ENCODE measurements at regions not wholly inside any gene's neighbourhood (a gene's known extent, or its start where the extent isn't known, plus 50 kb on each side); places are given as distances from the start of the nearest gene placed in this dataset.
"Not testable (repeated sequence)": the region's sequence is repeated elsewhere in the genome, so short reads cannot be mapped to it uniquely, and the experiment has no call there.

DNA sequence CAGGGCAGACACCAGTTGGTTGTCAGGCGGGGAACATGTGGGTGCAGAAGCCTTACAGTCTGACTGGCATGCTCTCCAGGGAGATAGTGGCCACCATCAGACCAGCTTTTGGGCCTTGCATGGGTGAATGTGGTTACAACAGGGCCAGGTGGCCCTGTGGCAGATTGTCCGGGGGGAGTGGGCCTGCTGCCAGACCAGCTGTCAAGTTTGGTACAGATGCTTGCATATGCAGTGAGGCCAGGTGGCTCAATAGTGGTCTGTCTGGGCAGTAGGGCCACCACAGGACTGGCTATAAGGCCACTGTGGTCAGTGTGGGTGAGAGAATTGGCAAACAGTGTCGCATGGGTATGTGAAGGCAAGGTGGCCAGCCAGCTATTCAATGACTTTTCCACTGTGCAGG, 148.7 kb downstream of the FAM174A start:
- Mint-ChIP-seq H3K27me3 (no peaks in the 10 kb centered on the region), H3K36me3 (ENCODE audit: low read depth) (no peaks in the 10 kb centered on the region), H3K4me1 (ENCODE audit: low read depth) (no peaks in the 10 kb centered on the region), H3K9me3 (peaks cover 23% of the 10 kb centered on the region), H3K4me3 (no peak overlapping the region), H3K27ac (no peak overlapping the region)
- no peak overlapping the region for H3K4me3 ChIP-seq (ENCODE audit: low read length)
- ChIA-PET CTCF (no interaction called here), POLR2A (no interaction called here)
- no peaks in the 10 kb centered on the region for H3K36me3 ChIP-seq (ENCODE audit: insufficient read depth, low read length)
- intact Hi-C loops (cut with DNase I, micrococcal nuclease): no loop called here
- H3K27me3 ChIP-seq (ENCODE audit: control insufficient read depth in 1 of 2, insufficient read depth in 2 of 2, low read length in 2 of 2): no peaks in the 10 kb centered on the region
- no peak overlapping the region for H3K27ac ChIP-seq (ENCODE audit: low read depth in 1 of 2, low read length in 2 of 2)
- peaks cover 6 to 15% of the 10 kb centered on the region in 2 experiments for H3K9me3 ChIP-seq (ENCODE audit: control insufficient read depth in 1 of 2, insufficient read depth in 1 of 2, low read length in 2 of 2)
- H3K4me1 ChIP-seq (ENCODE audit: insufficient read depth, low read length): no peaks in the 10 kb centered on the region
- TF ChIP-seq, protein P1, sequence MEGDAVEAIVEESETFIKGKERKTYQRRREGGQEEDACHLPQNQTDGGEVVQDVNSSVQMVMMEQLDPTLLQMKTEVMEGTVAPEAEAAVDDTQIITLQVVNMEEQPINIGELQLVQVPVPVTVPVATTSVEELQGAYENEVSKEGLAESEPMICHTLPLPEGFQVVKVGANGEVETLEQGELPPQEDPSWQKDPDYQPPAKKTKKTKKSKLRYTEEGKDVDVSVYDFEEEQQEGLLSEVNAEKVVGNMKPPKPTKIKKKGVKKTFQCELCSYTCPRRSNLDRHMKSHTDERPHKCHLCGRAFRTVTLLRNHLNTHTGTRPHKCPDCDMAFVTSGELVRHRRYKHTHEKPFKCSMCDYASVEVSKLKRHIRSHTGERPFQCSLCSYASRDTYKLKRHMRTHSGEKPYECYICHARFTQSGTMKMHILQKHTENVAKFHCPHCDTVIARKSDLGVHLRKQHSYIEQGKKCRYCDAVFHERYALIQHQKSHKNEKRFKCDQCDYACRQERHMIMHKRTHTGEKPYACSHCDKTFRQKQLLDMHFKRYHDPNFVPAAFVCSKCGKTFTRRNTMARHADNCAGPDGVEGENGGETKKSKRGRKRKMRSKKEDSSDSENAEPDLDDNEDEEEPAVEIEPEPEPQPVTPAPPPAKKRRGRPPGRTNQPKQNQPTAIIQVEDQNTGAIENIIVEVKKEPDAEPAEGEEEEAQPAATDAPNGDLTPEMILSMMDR (IDR thresholded peaks at IDR 0.05): no peak
- no peak for ATAC-seq (ENCODE audit: poor library complexity)
- DNase-seq: no peak

DNA sequence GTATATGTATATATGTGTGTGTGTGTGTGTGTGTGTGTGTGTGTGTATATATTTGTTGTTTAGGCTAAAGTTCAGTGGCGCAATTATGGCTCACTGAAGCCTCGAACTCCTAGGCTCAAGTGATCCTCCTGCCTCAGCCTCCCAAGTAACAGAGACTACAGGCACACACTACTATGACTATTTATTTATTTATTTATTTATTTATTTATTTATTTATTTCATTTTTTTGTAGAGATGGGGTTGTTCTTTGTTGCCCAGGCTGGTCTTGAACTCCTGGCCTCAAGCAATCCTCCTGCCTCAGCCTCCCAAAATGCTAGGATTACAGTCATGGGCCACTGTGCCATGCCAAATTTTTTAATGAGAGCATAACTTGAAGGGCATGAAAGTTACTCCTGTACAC, 149.9 kb downstream of the FAM174A start:
- H3K4me1 ChIP-seq (ENCODE audit: insufficient read depth, low read length); H3K36me3 ChIP-seq (ENCODE audit: insufficient read depth, low read length); POLR2A ChIA-PET; CTCF ChIA-PET; H3K4me3 Mint-ChIP-seq; H3K27me3 Mint-ChIP-seq; intact Hi-C loops (cut with DNase I, micrococcal nuclease); H3K27ac ChIP-seq (ENCODE audit: low read depth in 1 of 2, low read length in 2 of 2); H3K36me3 Mint-ChIP-seq (ENCODE audit: low read depth); H3K4me1 Mint-ChIP-seq (ENCODE audit: low read depth); ATAC-seq (ENCODE audit: poor library complexity); H3K27me3 ChIP-seq (ENCODE audit: control insufficient read depth in 1 of 2, insufficient read depth in 2 of 2, low read length in 2 of 2); H3K4me3 ChIP-seq (ENCODE audit: low read length); DNase-seq; H3K27ac Mint-ChIP-seq: not testable (repeated sequence)
- H3K9me3 ChIP-seq (ENCODE audit: control insufficient read depth in 1 of 2, insufficient read depth in 1 of 2, low read length in 2 of 2): peaks cover 6 to 15% of the 10 kb centered on the region in 2 experiments
- H3K9me3 Mint-ChIP-seq: peaks cover 17% of the 10 kb centered on the region

DNA sequence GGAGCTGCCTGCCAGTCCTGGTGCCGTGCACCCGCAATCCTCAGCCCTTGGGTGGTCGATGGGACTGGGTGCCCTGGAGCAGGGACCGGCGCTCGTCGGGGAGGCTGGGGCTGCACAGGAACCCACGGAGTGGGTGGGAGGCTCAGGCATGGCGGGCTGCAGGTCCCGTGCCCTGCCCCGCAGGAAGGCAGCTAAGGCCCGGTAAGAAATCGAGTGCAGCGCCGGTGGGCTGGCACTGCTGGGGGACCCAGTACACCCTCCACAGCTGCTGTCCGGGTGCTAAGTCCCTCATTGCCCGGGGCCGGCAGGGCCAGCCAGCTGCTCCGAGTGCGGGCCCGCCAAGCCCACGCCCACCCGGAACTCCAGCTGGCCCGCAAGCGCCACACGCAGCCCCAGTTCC, 153.7 kb downstream of the FAM174A start:
- H3K27me3 ChIP-seq (ENCODE audit: control insufficient read depth in 1 of 2, insufficient read depth in 2 of 2, low read length in 2 of 2); H3K27me3 Mint-ChIP-seq; H3K4me3 Mint-ChIP-seq; H3K9me3 ChIP-seq (ENCODE audit: control insufficient read depth in 1 of 2, insufficient read depth in 1 of 2, low read length in 2 of 2); H3K4me3 ChIP-seq (ENCODE audit: low read length); intact Hi-C loops (cut with DNase I, micrococcal nuclease); H3K36me3 Mint-ChIP-seq (ENCODE audit: low read depth); H3K27ac ChIP-seq (ENCODE audit: low read depth in 1 of 2, low read length in 2 of 2); POLR2A ChIA-PET; DNase-seq; H3K4me1 ChIP-seq (ENCODE audit: insufficient read depth, low read length); H3K36me3 ChIP-seq (ENCODE audit: insufficient read depth, low read length); H3K4me1 Mint-ChIP-seq (ENCODE audit: low read depth); ATAC-seq (ENCODE audit: poor library complexity); H3K9me3 Mint-ChIP-seq; H3K27ac Mint-ChIP-seq; CTCF ChIA-PET: not testable (repeated sequence)

DNA sequence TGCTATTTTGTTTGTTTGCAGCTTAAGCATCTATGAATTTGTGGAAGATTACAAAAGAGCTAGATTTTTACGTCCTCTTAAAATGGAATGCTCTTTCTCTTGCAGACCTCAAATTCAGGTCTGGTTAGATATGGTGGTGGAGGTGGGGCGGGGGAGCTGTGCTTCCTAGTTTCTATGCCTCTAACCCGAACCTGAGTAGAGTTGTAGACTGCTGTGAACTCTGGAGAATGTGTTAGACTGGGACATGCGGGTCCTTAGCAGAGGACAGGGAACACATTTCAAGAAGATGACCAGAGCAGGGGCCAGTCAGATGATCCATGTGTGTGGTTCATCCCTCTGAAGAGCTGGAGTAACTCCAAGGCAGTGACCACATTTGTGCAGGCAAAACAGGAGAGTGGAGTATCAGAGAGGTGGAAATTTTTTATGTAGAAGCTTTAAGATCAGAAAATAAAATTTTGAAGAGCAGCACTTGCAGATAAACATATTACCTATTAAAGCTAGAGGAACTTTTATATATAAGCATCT, 154.9 kb downstream of the FAM174A start:
- no peaks in the 10 kb centered on the region for H3K36me3 ChIP-seq (ENCODE audit: insufficient read depth, low read length)
- CTCF ChIA-PET: no interaction called here
- Mint-ChIP-seq H3K27ac (no peak overlapping the region), H3K4me1 (ENCODE audit: low read depth) (no peaks in the 10 kb centered on the region), H3K4me3 (no peak overlapping the region), H3K9me3 (no peaks in the 10 kb centered on the region), H3K36me3 (ENCODE audit: low read depth) (no peaks in the 10 kb centered on the region), H3K27me3 (no peaks in the 10 kb centered on the region)
- no peaks in the 10 kb centered on the region for H3K4me1 ChIP-seq (ENCODE audit: insufficient read depth, low read length)
- no peak overlapping the region for H3K27ac ChIP-seq (ENCODE audit: low read depth in 1 of 2, low read length in 2 of 2)
- H3K9me3 ChIP-seq (ENCODE audit: control insufficient read depth in 1 of 2, insufficient read depth in 1 of 2, low read length in 2 of 2): no peaks in the 10 kb centered on the region
- DNase-seq (no peak), ATAC-seq (ENCODE audit: poor library complexity) (no peak)
- H3K4me3 ChIP-seq (ENCODE audit: low read length): no peak overlapping the region
- POLR2A ChIA-PET: no interaction called here
- intact Hi-C loops (cut with DNase I, micrococcal nuclease): no loop called here
- no peaks in the 10 kb centered on the region for H3K27me3 ChIP-seq (ENCODE audit: control insufficient read depth in 1 of 2, insufficient read depth in 2 of 2, low read length in 2 of 2)
- TF ChIP-seq, protein P1 (IDR thresholded peaks at IDR 0.05): no peak
